Activated naive CD8-positive, alpha-beta T cell treated with anti-CD3 and anti-CD28 coated beads, Interleukin-2, amount 10 ng/mL, durations not matched to agents 7 days and 5 days (primary cell): ENCODE measurements at regions not wholly inside any gene's neighbourhood (a gene's known extent, or its start where the extent isn't known, plus 50 kb on each side); places are given as distances from the start of the nearest gene placed in this dataset.

Experiments
- ATAC-seq: fragments of 150-1000 bp; cut with Tn5 transposase; one replicate; pipeline ENCODE4 v1.10.0; 2021; ENCODE audit warnings: low read depth, moderate library complexity
- POLR2A ChIA-PET: fragments of 350-600 bp; sonication (Branson Sonifier 250); formaldehyde crosslinking; loops from one replicate; lab custom pipeline; 2021; ENCODE audit warnings: antibody characterized with exemption; lab: Charles Lee
- DNase-seq: peaks from one replicate; pipeline ENCODE4 v3.0.0; 2021
- H3K27ac Mint-ChIP-seq: one replicate; pipeline ENCODE4 v1.8.0; 2022; ENCODE audit warnings: mild to moderate bottlenecking, mixed read lengths
- H3K27me3 Mint-ChIP-seq: one replicate; pipeline ENCODE4 v1.8.0; 2022; ENCODE audit warnings: mild to moderate bottlenecking, moderate library complexity, mixed read lengths
- H3K36me3 Mint-ChIP-seq: one replicate; pipeline ENCODE4 v1.8.0; 2021; ENCODE audit warnings: mild to moderate bottlenecking, mixed read lengths
- H3K4me1 Mint-ChIP-seq: one replicate; pipeline ENCODE4 v1.8.0; 2021; ENCODE audit warnings: mixed read lengths
- H3K4me3 Mint-ChIP-seq: one replicate; pipeline ENCODE4 v1.8.0; 2022; ENCODE audit warnings: mild to moderate bottlenecking, moderate library complexity, mixed read lengths
- H3K9me3 Mint-ChIP-seq: one replicate; pipeline ENCODE4 v1.8.0; 2021; ENCODE audit warnings: mixed read lengths

- ATAC-seq (no peak), DNase-seq (no peak)
- POLR2A ChIA-PET = no interaction called here
- Mint-ChIP-seq H3K36me3 (no peaks in the 10 kb centered on the region), H3K4me1 (no peaks in the 10 kb centered on the region), H3K4me3 (no peak overlapping the region), H3K27me3 (peaks cover 8% of the 10 kb centered on the region), H3K27ac (no peak overlapping the region), H3K9me3 (peaks cover 2% of the 10 kb centered on the region)
These were observed 54.2 kb downstream of the TMEM100 start for GRCh38 chr17:55668312-55668920.

GRCh38 chr17:55666806-55667205, 55.9 kb downstream of the TMEM100 start:
- Mint-ChIP-seq H3K9me3 (no peaks in the 10 kb centered on the region), H3K4me3 (no peak overlapping the region), H3K27me3 (peaks cover 10% of the 10 kb centered on the region), H3K36me3 (no peaks in the 10 kb centered on the region), H3K27ac (no peak overlapping the region), H3K4me1 (no peaks in the 10 kb centered on the region)
- POLR2A ChIA-PET = no interaction called here
- no peak for ATAC-seq
- DNase-seq = no peak

GRCh38 chr17:55664287-55664686, 58.4 kb downstream of the TMEM100 start:
- no peak overlapping the region for H3K27ac Mint-ChIP-seq
- no peak overlapping the region for H3K4me3 Mint-ChIP-seq
- H3K36me3 Mint-ChIP-seq = no peaks in the 10 kb centered on the region
- peaks cover 10% of the 10 kb centered on the region for H3K27me3 Mint-ChIP-seq
- no peaks in the 10 kb centered on the region for H3K9me3 Mint-ChIP-seq
- DNase-seq (no peak), ATAC-seq (no peak)
- no peaks in the 10 kb centered on the region for H3K4me1 Mint-ChIP-seq
- POLR2A ChIA-PET = no interaction called here

GRCh38 chr17:55663400-55663799, 59.3 kb downstream of the TMEM100 start:
- no peak for DNase-seq
- Mint-ChIP-seq H3K9me3 (no peaks in the 10 kb centered on the region), H3K4me1 (no peaks in the 10 kb centered on the region), H3K36me3 (no peaks in the 10 kb centered on the region), H3K4me3 (no peak overlapping the region), H3K27ac (no peak overlapping the region), H3K27me3 (peaks cover 8% of the 10 kb centered on the region)
- no peak for ATAC-seq
- POLR2A ChIA-PET = no interaction called here

- H3K27ac Mint-ChIP-seq = no peak overlapping the region
- H3K9me3 Mint-ChIP-seq = no peaks in the 10 kb centered on the region
- DNase-seq = no peak
- POLR2A ChIA-PET = no interaction called here
- ATAC-seq = no peak
- H3K4me3 Mint-ChIP-seq = no peak overlapping the region
- H3K4me1 Mint-ChIP-seq = no peaks in the 10 kb centered on the region
- H3K27me3 Mint-ChIP-seq = peaks cover 5% of the 10 kb centered on the region
- no peaks in the 10 kb centered on the region for H3K36me3 Mint-ChIP-seq
These were observed 60.5 kb downstream of the TMEM100 start for GRCh38 chr17:55661963-55662834.

GRCh38 chr17:55661256-55661758, 61.4 kb downstream of the TMEM100 start:
- H3K27me3 Mint-ChIP-seq = peaks cover 5% of the 10 kb centered on the region
- no peaks in the 10 kb centered on the region for H3K9me3 Mint-ChIP-seq
- no peak for ATAC-seq
- H3K27ac Mint-ChIP-seq = no peak overlapping the region
- POLR2A ChIA-PET = no interaction called here
- DNase-seq = no peak
- no peaks in the 10 kb centered on the region for H3K36me3 Mint-ChIP-seq
- no peaks in the 10 kb centered on the region for H3K4me1 Mint-ChIP-seq
- H3K4me3 Mint-ChIP-seq = no peak overlapping the region

- no peak overlapping the region for H3K27ac Mint-ChIP-seq
- no peak for DNase-seq
- H3K4me3 Mint-ChIP-seq = no peak overlapping the region
- no peaks in the 10 kb centered on the region for H3K36me3 Mint-ChIP-seq
- H3K9me3 Mint-ChIP-seq = no peaks in the 10 kb centered on the region
- POLR2A ChIA-PET = no interaction called here
- H3K4me1 Mint-ChIP-seq = no peaks in the 10 kb centered on the region
- peaks cover 8% of the 10 kb centered on the region for H3K27me3 Mint-ChIP-seq
- no peak for ATAC-seq
These were observed 62.3 kb downstream of the TMEM100 start for GRCh38 chr17:55660178-55660886.

- Mint-ChIP-seq H3K27me3 (peaks cover 8% of the 10 kb centered on the region), H3K27ac (no peak overlapping the region), H3K4me3 (no peak overlapping the region), H3K36me3 (no peaks in the 10 kb centered on the region), H3K4me1 (no peaks in the 10 kb centered on the region), H3K9me3 (no peaks in the 10 kb centered on the region)
- no peak for ATAC-seq
- POLR2A ChIA-PET = no interaction called here
- DNase-seq = no peak
These were observed 63.0 kb downstream of the TMEM100 start for GRCh38 chr17:55659661-55660060.

- no peak for ATAC-seq
- Mint-ChIP-seq H3K36me3 (no peaks in the 10 kb centered on the region), H3K9me3 (no peaks in the 10 kb centered on the region), H3K27ac (no peak overlapping the region), H3K4me3 (no peak overlapping the region), H3K27me3 (peaks cover 3% of the 10 kb centered on the region), H3K4me1 (no peaks in the 10 kb centered on the region)
- no peak for DNase-seq
- POLR2A ChIA-PET = no interaction called here
These were observed 66.9 kb downstream of the TMEM100 start for GRCh38 chr17:55655777-55656176.

GRCh38 chr17:55654821-55655220, 67.8 kb downstream of the TMEM100 start:
- POLR2A ChIA-PET = no interaction called here
- H3K4me3 Mint-ChIP-seq = no peak overlapping the region
- no peaks in the 10 kb centered on the region for H3K4me1 Mint-ChIP-seq
- no peak overlapping the region for H3K27ac Mint-ChIP-seq
- no peak for ATAC-seq
- peaks cover 9% of the 10 kb centered on the region for H3K27me3 Mint-ChIP-seq
- DNase-seq = no peak
- no peaks in the 10 kb centered on the region for H3K9me3 Mint-ChIP-seq
- H3K36me3 Mint-ChIP-seq = no peaks in the 10 kb centered on the region

- DNase-seq (no peak), ATAC-seq (no peak)
- POLR2A ChIA-PET = no interaction called here
- Mint-ChIP-seq H3K27me3 (peaks cover 11% of the 10 kb centered on the region), H3K36me3 (no peaks in the 10 kb centered on the region), H3K4me3 (no peak overlapping the region), H3K27ac (no peak overlapping the region), H3K4me1 (no peaks in the 10 kb centered on the region), H3K9me3 (no peaks in the 10 kb centered on the region)
These were observed 68.6 kb downstream of the TMEM100 start for GRCh38 chr17:55654022-55654421.

- Mint-ChIP-seq H3K36me3 (no peaks in the 10 kb centered on the region), H3K27ac (no peak overlapping the region), H3K4me3 (no peak overlapping the region), H3K9me3 (no peaks in the 10 kb centered on the region), H3K4me1 (no peaks in the 10 kb centered on the region), H3K27me3 (peaks cover 14% of the 10 kb centered on the region)
- ATAC-seq = no peak
- POLR2A ChIA-PET = no interaction called here
- DNase-seq = no peak
These were observed 69.8 kb downstream of the TMEM100 start for GRCh38 chr17:55652825-55653224.

GRCh38 chr17:55652114-55652823, 70.4 kb downstream of the TMEM100 start:
- H3K27ac Mint-ChIP-seq = no peak overlapping the region
- ATAC-seq (no peak), DNase-seq (no peak)
- H3K27me3 Mint-ChIP-seq = peaks cover 15% of the 10 kb centered on the region
- no peaks in the 10 kb centered on the region for H3K36me3 Mint-ChIP-seq
- H3K4me3 Mint-ChIP-seq = no peak overlapping the region
- POLR2A ChIA-PET = no interaction called here
- no peaks in the 10 kb centered on the region for H3K9me3 Mint-ChIP-seq
- no peaks in the 10 kb centered on the region for H3K4me1 Mint-ChIP-seq
